ENCODE measurements at regions not wholly inside any gene's neighbourhood (a gene's known extent, or its start where the extent isn't known, plus 50 kb on each side); places are given as distances from the start of the nearest gene placed in this dataset.

DNA sequence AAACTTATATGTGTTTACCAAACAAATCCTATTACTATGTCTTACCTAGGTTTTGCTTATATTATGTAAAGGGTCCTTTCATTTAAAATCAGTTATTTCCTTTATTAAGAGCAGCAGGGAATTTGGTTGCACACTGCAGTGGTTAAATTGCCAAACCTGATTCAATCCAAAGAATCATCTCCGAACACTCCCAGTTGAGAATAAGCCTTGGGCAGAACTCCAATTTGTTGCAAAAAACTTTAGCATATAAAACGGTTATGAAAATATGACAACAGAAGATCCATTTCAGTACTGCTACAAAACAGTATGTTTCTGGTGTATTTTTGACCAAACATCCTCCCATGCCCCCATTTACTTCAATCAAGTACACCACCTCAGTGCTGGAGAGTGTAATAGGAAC, 587.0 kb upstream of the GRAMD2B start:
- no peak for DNase-seq
- in situ Hi-C loops (cut with MboI; ENCODE audit: low sequenced_read_pairs in 4 of 4) = no loop called here
- Histone ChIP-seq H3K27ac (no peak overlapping the region), H3K9me3 (no peaks in the 10 kb centered on the region), H3K36me3 (no peaks in the 10 kb centered on the region), H3K4me3 (no peak overlapping the region), H3K27me3 (no peaks in the 10 kb centered on the region), H3K4me1 (no peaks in the 10 kb centered on the region)
- no peak for ATAC-seq
- intact Hi-C loops (cut with DNase I; ENCODE audit: low total_unique reads) = no loop called here
- no peak for TF ChIP-seq CTCF (IDR thresholded peaks at IDR 0.05 in 4 of 5, conservative IDR thresholded peaks at IDR 0.05 in 1 of 5)
- TF ChIP-seq POLR2A (IDR thresholded peaks at IDR 0.05) = no peak

- TF ChIP-seq CTCF (IDR thresholded peaks at IDR 0.05 in 4 of 5, conservative IDR thresholded peaks at IDR 0.05 in 1 of 5) (no peak), POLR2A (IDR thresholded peaks at IDR 0.05) (no peak)
- DNase-seq (no peak), ATAC-seq (no peak)
- Histone ChIP-seq H3K4me1 (no peaks in the 10 kb centered on the region), H3K27ac (no peak overlapping the region), H3K27me3 (no peaks in the 10 kb centered on the region), H3K4me3 (no peak overlapping the region), H3K36me3 (no peaks in the 10 kb centered on the region), H3K9me3 (no peaks in the 10 kb centered on the region)
- in situ Hi-C loops (cut with MboI; ENCODE audit: low sequenced_read_pairs in 4 of 4) (no loop called here), intact Hi-C loops (cut with DNase I; ENCODE audit: low total_unique reads) (no loop called here)
These were observed 585.3 kb upstream of the GRAMD2B start for GRCh38 chr5:125837866-125838265.

GRCh38 chr5:125847561-125847960, 575.6 kb upstream of the GRAMD2B start:
- Histone ChIP-seq H3K27ac (no peak overlapping the region), H3K27me3 (no peaks in the 10 kb centered on the region), H3K4me3 (no peak overlapping the region), H3K4me1 (no peaks in the 10 kb centered on the region), H3K36me3 (no peaks in the 10 kb centered on the region), H3K9me3 (no peaks in the 10 kb centered on the region)
- DNase-seq (no peak), ATAC-seq (no peak)
- in situ Hi-C loops (cut with MboI; ENCODE audit: low sequenced_read_pairs in 4 of 4) = no loop called here
- TF ChIP-seq CTCF (IDR thresholded peaks at IDR 0.05 in 4 of 5, conservative IDR thresholded peaks at IDR 0.05 in 1 of 5) (no peak), POLR2A (IDR thresholded peaks at IDR 0.05) (no peak)
- intact Hi-C loops (cut with DNase I; ENCODE audit: low total_unique reads) = no loop called here

DNA sequence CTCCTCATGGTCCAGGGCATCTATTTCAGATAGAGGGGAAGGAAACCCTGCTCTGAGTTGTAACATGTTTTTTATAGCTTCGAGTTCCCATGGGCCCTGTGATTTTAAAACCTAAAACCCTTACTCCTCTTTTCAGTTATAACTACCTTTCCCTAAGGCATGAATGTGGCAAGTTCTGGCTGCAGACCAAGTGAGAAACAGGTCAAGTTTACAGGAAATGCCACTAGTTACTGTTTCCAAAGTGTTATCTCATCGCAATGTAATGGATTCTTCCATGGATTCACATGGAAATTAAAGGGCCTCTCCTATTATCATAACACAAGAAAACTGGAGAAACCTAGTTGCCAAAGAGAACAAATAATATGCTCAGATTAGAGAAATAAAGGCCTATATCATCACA, 574.5 kb upstream of the GRAMD2B start:
- Histone ChIP-seq H3K4me3 (no peak overlapping the region), H3K27me3 (no peaks in the 10 kb centered on the region), H3K36me3 (no peaks in the 10 kb centered on the region), H3K9me3 (no peaks in the 10 kb centered on the region), H3K4me1 (no peaks in the 10 kb centered on the region), H3K27ac (no peak overlapping the region)
- in situ Hi-C loops (cut with MboI; ENCODE audit: low sequenced_read_pairs in 4 of 4) = no loop called here
- ATAC-seq (no peak), DNase-seq (no peak)
- no peak for TF ChIP-seq POLR2A (IDR thresholded peaks at IDR 0.05)
- TF ChIP-seq CTCF (IDR thresholded peaks at IDR 0.05 in 4 of 5, conservative IDR thresholded peaks at IDR 0.05 in 1 of 5) = no peak
- intact Hi-C loops (cut with DNase I; ENCODE audit: low total_unique reads) = no loop called here

- no peak for ATAC-seq
- Histone ChIP-seq H3K27me3 (no peaks in the 10 kb centered on the region), H3K4me1 (no peaks in the 10 kb centered on the region), H3K9me3 (no peaks in the 10 kb centered on the region), H3K27ac (no peak overlapping the region), H3K36me3 (no peaks in the 10 kb centered on the region), H3K4me3 (no peak overlapping the region)
- TF ChIP-seq POLR2A (IDR thresholded peaks at IDR 0.05) (no peak), CTCF (IDR thresholded peaks at IDR 0.05 in 4 of 5, conservative IDR thresholded peaks at IDR 0.05 in 1 of 5) (no peak)
- no peak for DNase-seq
- in situ Hi-C loops (cut with MboI; ENCODE audit: low sequenced_read_pairs in 4 of 4) (no loop called here), intact Hi-C loops (cut with DNase I; ENCODE audit: low total_unique reads) (no loop called here)
These were observed 566.3 kb upstream of the GRAMD2B start for GRCh38 chr5:125856949-125857348.

All from gastrocnemius medialis (tissue), 4 donors.